Right ventricle myocardium superior (tissue), 1 donor: ENCODE measurements at regions not wholly inside any gene's neighbourhood (a gene's known extent, or its start where the extent isn't known, plus 50 kb on each side); places are given as distances from the start of the nearest gene placed in this dataset.

ENCODE experiments used
- ATAC-seq: fragments of 200-7000 bp; cut with Tn5 transposase; one replicate; pipeline ENCODE4 v1.9.1; 2020; ENCODE audit warnings: mild to moderate bottlenecking; ENCODE audit not compliant: poor library complexity
- DNase-seq: peaks from one replicate; pipeline ENCODE4 v3.0.0-alpha.2; 2020
- intact Hi-C: fragments of 100-400 bp; cut with DNase I; formaldehyde crosslinking; loops from one replicate; pipeline ENCODE4 v1.11.2; 2022
- donor health status: DM: no; HTN: yes; CAD: no; lungs with severe emphysema.

DNA sequence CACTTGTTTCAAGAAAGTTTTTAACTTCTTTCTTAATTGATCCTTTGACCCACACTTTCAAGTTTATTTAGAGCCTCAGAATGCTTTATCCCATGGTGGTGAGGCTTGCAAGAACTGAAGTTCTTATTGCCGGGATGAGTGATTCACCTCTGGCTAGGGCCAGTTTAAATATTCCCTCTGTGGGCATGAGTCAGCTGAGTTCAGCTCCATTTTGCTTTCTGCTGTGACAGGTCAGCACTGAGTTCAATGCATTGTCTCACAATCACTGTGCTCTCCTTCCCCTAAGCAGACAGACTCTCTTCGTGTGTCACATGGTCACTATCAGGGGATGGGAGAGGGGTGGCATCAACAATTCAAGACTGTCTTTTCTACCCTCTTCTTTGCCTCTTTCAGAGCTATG is 514.6 kb upstream of the FBXO33 start:
- ATAC-seq (no peak), DNase-seq (no peak)
- intact Hi-C loops: no loop called here

DNA sequence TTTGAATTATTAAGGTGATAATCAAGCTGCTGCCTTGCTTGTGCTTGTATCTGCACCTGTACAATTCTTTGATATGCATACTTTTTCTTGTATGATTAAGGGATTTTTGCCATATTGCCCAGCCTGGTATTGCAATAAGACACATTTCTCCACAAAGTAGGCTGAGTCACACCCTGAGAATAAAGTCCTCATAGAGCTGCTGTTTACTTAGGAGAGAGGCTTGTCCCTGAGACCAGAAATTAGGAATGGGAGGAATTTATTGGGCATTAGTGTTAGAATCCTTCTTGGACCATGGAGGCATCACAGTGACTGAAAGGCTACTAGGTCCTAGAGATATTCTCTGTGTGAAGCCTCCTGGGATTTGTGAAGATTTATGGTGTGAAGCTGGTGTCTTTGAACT is 506.8 kb upstream of the FBXO33 start:
- intact Hi-C loops: no loop called here
- ATAC-seq: no peak
- DNase-seq: no peak

- intact Hi-C loops: no loop called here
- no peak for ATAC-seq
- no peak for DNase-seq
These were observed 480.2 kb upstream of the FBXO33 start for GRCh38 chr14:39912192-39913100.

DNA sequence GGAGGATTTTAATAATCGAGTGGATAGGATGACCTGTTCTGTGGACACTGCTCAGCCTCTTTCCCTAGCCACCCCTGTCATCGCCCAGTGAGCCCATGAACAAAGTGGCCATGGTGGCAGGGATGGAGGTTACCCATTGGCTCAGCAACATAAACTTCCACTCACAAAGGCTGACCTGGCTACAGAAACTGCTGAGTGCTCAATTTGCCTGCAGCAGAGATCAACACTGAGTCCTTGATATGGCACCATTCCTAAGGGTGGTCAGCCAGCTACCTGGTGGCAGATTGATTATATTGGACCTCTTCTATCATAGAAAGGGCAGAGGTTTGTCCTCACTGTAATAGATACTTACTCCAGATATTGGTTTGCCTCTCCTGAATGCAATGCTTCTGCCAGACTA is 465.4 kb upstream of the FBXO33 start:
- intact Hi-C loops: no loop called here
- ATAC-seq (no peak), DNase-seq (no peak)

- DNase-seq (no peak), ATAC-seq (no peak)
- intact Hi-C loops: no loop called here
These were observed 457.8 kb upstream of the FBXO33 start for GRCh38 chr14:39890026-39890425.

- no peak for ATAC-seq
- intact Hi-C loops: no loop called here
These were observed 451.9 kb upstream of the FBXO33 start for GRCh38 chr14:39884091-39884490.

DNA sequence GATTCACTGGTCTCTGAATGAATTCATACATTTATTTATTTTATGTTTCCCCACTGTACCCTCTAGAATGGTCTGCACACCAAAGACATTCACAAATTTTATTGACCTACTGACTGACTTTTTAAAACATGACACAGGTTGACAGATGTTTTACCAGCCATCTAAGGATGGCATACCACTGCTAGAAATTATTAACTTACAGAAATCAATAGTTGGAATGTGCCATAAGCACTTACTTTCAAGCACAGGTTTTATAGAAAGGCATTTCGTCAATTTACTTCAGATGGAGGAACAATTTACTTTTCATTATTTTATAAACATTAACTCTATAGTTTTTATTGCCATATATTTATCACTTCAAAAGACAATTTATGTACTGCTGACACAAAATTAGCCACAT is 448.7 kb upstream of the FBXO33 start:
- no peak for DNase-seq
- intact Hi-C loops: no loop called here

More at GRCh38 chr14:39884091-39884490, 451.9 kb upstream of the FBXO33 start:
- DNase-seq: no peak

DNA sequence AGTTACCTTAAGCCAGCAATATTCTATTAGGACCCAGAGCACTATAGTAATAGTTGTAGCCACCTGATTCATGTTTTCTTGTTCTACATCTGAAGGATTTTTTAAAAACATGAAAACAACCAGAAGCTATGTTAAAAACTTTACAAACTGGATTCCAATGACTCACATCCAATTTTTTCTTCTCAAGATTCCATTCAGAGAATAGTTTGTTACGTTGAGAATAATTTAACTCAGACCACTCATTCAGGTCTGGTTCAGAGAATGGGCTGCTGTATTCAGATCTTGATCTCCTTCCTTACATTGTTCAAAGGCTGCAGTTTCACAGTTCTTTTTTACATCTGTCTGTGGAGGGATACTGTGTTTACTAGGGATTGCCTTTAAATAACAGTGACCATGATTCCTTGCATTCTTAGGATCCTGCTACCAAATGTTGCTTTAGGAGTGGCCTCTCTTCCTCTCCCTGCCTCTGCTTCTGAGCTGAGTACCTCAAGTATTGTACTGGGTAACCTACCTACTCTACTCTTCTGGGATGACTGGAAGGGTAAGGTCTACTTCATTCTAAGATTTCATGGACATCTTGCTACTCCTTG is 448.0 kb upstream of the FBXO33 start:
- ATAC-seq: no peak
- intact Hi-C loops: no loop called here
- no peak for DNase-seq

More for the DNA sequence above, 448.7 kb upstream of the FBXO33 start:
- ATAC-seq: no peak

DNA sequence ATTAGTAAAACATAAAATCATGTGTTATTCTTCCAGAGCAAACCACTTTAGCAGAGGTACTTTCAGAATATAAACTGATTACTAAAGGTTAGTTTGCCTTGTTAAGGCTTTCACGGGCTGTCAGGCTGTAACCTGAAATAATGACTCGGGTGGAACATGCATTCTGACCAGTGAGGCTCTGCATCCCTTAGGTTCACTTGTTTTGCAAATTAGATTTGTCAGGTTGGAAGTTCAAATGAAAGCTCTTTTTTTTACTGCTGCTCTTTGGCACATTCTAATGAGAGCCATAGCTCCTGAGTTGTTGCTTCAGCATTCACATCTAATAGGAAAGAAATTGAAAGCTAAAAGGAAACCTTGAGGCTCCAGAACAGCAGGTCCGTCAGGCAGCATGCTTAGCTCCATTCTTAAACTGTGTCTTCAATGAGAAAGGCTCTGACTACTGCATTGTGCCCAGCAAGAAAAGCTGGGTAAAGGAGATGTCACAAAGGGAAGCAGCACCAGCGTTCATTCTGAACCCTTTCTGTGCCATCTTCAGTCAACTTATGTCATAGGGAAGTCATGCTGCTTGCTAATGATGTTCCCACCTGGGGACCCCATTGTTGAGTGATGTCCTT is 445.5 kb upstream of the FBXO33 start:
- intact Hi-C loops: no loop called here
- DNase-seq: no peak
- no peak for ATAC-seq

GRCh38 chr14:39876916-39877315 is 444.7 kb upstream of the FBXO33 start:
- intact Hi-C loops: no loop called here
- ATAC-seq: no peak

DNA sequence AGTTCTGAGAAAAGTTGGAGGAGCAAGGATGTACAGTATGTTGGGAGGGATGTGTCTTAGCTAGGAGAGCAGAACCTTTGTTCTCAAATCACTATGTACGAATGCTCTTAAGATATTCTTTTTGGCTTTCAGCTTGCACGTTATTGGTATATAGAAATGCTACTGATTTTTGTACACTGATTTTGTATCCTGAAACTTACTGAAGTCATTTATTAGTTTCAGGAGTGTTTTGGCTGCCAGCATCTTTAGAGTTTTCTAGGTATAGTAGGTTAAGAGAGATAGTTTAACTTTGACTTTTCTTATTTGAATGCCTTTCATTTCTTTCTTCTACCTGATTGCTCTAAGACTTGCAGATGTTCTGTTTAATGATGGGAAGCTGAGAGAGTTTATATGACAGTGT is 442.8 kb upstream of the FBXO33 start:
- intact Hi-C loops: no loop called here
- DNase-seq (no peak), ATAC-seq (no peak)

More at GRCh38 chr14:39876916-39877315, 444.7 kb upstream of the FBXO33 start:
- no peak for DNase-seq

- no peak for DNase-seq
- intact Hi-C loops: no loop called here
- ATAC-seq: no peak
These were observed 441.6 kb upstream of the FBXO33 start for GRCh38 chr14:39873791-39874190.

DNA sequence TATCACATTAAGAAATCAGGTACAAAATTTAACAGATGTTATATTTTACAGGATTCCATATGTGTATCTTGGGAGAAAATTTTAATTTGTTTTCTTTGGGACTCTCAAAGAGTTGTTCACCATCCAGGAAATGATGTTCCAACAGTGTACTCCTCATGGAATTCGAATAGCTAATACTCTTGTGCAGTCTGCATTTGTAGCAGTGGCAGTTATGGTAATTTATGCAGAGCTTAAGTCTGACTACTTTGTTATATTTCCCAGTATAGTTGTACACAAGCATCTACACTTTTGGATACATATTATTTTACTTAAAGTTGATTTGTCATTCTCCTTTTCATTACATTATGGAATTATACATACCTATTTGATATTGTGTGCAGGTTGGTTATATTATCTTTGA is 436.7 kb upstream of the FBXO33 start:
- intact Hi-C loops: no loop called here
- DNase-seq (no peak), ATAC-seq (no peak)

DNA sequence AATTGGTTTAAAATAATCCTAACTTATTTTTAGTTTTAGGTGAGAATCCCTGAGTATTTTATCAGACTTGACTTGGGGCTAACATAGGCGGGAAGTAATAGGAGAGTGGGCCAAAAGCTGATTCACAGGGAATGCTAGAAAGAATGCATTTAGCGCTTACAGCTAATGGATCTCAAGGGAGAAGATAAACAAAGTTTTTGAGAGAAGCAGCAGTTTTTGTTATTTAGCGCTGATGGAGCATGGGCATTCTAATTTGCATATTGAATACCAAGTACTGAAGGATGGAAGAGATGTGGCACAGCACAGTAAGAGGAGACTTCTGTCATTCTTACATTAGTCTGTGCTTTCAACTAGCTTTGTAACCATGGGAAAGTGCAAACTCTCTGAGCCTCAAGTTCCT is 436.0 kb upstream of the FBXO33 start:
- intact Hi-C loops: no loop called here
- ATAC-seq (no peak), DNase-seq (no peak)

DNA sequence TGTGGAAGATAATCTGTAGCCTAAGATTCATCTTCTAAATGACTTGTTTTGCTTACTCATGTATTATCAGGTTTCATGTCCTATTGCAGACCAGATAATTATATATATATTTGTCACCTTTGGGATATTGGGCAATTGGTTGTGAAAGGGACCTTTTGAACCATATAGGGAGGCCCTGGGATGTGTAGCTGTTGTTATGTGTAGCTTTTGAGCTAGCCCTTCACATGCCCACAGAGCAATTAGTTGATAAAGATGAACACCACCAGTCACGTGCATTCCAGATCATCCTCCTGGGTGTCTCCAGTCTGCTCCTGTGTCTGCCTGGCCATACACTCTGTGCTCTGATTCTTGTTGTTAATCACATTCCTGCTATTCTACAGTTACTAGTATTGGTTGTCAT is 431.2 kb upstream of the FBXO33 start:
- ATAC-seq (no peak), DNase-seq (no peak)
- intact Hi-C loops: no loop called here

DNA sequence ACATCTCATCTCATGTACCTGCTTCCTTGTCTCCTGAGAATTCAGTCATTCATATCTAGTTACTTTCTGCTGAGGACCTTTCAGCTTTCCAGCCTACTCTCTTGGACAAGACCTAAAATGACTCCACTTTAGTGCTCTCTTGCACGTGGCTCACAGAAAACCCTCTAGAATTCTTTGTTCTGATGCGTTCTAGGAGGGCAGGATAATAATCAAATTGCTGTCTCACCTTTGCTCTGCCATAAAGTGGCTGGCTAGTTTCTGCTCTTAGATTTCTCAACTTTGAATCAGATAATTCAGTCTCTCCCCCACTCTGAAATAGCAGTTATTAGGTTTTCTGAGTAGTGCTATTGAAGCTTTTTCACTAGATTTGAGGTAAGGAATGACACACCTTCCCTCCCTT is 429.5 kb upstream of the FBXO33 start:
- no peak for ATAC-seq
- DNase-seq: no peak
- intact Hi-C loops: no loop called here

DNA sequence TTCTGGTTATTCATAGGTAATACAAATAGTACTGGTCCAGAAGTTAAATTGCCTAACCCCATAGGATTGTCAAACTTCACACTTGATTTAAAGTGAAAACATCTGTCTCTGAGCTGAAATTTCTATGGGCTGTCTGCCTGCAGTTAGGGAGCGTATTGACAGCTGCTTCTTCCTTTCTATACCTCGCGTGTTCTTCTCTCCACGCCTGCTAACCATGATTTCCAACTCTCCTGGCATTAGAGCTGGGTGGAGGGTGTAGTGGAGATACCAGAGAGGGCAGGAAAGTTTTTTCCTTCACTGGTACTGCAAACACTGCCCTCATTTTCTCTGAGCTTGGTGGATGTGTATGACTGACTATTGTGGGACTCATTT is 429.0 kb upstream of the FBXO33 start:
- ATAC-seq: no peak
- intact Hi-C loops: no loop called here
- no peak for DNase-seq

DNA sequence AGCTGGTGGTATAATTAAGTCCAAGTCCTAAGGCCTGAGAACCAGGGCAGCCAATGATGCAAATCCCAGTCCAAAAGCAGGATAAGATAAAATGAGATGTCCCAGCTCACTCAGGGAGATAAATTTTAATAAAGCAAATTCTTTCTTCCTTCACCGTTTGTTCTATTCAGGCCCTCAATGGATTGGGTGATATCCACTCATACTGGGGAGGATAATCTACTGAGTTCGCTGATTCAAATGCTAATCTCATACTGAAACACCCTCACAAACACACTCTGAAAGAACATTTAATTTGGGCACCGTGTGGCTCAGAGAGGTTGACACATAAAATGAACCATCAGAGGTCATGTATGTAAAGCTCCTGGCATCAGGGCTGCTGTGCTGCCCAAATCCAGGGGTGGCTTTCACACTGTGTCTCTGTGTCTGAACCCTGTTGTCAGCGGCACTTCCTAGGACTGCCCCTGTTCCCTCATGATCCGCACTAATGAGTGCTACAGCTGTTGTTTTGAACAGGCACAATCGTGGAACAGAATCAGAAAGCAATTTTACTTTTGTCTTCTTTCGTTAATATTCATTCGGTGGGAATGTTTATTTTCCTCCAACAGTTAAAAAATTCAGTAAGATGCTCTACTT is 428.5 kb upstream of the FBXO33 start:
- intact Hi-C loops: no loop called here
- ATAC-seq (no peak), DNase-seq (no peak)

- no peak for DNase-seq
- intact Hi-C loops: no loop called here
- no peak for ATAC-seq
These were observed 427.1 kb upstream of the FBXO33 start for GRCh38 chr14:39859314-39859713.
